NCI-H82 treated with DMSO at 0.1 percent for 48 hours (cell line): ENCODE measurements at regions not wholly inside any gene's neighbourhood (a gene's known extent, or its start where the extent isn't known, plus 50 kb on each side); places are given as distances from the start of the nearest gene placed in this dataset.
"Not testable (repeated sequence)": the region's sequence is repeated elsewhere in the genome, so short reads cannot be mapped to it uniquely, and the experiment has no call there.

Source experiments
- DNase-seq: peaks from one replicate; lab custom pipeline; 2025; ENCODE audit not compliant: unreplicated experiment; lab: John Stamatoyannopoulos, UW

DNA sequence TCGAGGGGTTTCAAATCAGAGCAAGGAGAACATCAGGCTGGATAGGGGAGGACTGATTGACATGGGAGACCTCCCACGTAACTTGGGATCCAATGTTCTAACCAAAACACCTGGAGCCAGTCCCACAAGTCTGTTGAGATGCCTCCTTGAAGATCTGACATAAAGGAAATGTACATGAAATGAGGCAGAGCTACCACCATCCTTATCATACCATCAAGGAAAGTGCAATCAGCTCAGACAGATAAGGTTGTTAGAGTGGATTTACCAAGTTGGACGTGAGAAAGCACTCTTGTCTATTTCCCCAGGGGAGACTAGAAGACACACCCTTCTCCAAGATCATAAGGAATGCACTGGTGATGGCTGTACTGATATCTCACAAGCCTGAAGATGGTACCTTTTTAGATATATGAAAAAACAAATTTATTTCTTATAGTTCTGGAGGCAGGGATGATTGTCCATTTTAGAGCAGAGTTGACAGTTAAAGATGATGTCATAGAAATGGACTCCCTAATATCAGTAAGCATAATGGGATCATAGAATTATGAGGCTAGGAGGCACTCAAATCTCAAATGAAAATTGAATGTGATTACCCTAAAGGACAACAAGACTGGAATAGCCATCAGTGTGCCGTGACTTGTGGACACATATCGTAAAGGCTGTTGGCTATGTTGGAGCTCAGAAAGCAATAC, 129.1 kb upstream of the RAB4A start:
- DNase-seq, result no peak

- no peak for DNase-seq
Observed at GRCh38 chr1:229142471-229142870, 128.4 kb upstream of the RAB4A start.

GRCh38 chr1:229146647-229147046, 124.3 kb upstream of the RAB4A start:
- DNase-seq, result no peak

- DNase-seq, result no peak
Observed at GRCh38 chr1:229147072-229147471, 123.8 kb upstream of the RAB4A start.

DNA sequence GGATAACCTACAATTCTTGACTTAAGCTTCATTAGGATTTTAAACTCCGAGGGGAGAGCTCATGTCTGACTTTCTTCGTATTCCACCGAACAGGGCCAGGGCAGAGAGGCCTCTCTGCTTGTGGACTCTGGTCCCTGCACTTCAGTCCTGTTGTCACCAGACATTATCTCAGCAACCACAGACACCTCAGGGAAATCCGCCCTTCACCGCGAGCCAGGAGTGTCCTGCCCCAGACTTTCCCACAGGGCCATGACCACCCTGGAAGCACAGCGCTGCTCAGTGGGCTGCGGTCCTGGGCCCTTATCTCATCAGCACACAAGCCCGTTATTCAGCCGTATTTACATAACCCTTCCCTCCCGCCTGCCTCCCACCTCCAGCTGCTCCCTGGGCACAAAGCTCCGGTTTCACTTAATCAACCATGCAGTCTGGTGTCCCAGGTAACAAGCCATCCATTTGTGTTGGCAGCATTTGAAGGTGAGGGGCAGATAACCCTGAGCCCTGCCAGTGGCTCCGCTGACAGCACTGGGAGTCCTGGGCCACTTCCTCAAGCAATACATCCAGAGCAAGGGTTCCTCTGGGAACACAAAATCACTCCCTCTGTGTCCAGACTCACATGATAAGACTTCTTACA, 122.8 kb upstream of the RAB4A start:
- DNase-seq, result peak; percentile 59

- no peak for DNase-seq
Observed at GRCh38 chr1:229148743-229149142, 122.2 kb upstream of the RAB4A start.

DNA sequence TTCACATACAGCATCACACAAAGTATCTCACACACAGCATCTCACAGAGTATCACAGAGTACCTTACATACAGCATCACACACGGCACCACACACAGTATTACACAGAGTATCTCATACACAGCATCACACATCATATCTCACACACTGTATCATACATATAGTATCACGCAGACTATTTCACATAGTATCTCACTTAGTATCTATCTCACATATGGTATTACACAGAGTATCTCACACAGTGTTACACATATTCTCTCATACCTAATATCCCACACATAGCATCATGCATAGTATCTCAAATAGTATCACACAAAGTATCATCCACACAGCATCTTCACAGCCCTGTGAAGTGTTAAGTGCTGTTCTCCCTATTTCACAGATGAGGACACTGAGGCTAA, 121.5 kb upstream of the RAB4A start:
- DNase-seq, result no peak

DNA sequence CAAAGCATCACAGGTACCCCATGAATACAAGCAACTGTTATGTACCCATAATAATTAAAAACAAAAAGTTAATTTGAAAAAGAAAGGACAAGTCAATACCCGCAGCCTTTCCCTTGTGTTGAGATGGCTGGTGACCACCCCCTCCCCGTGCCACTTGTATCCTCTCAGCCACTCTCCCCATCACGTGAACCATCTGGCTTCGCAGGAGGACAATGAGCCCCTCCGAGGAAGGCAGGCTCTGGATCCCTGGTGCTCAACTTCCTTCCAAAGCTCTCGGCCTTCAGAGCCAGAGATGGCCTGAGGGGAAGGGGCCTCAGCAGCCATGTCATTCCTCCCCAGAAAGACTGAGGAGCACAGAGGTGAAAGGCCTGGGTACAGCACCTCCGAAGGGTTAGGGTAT, 120.4 kb upstream of the RAB4A start:
- no peak for DNase-seq

- DNase-seq, result not testable (repeated sequence)
Observed at GRCh38 chr1:229151412-229151811, 119.5 kb upstream of the RAB4A start.

DNA sequence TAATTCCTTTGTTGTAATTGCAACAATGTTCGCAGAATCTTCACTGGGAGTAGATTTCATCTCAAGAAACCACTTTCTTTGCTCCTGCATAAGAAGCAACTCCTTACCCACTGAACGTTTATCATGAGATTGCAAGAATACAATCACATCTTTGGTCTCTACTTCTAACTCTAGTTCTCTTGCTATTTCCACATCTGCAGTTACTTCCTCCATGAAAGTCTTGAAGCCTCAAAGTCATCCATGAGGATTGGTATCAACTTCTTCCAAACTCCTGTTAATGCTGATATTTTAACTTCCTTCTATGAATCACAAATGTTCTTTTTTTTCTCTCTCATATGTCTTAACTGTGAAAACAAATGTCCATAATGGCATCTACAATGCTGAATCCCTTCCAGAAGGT, 118.6 kb upstream of the RAB4A start:
- DNase-seq, result no peak

DNA sequence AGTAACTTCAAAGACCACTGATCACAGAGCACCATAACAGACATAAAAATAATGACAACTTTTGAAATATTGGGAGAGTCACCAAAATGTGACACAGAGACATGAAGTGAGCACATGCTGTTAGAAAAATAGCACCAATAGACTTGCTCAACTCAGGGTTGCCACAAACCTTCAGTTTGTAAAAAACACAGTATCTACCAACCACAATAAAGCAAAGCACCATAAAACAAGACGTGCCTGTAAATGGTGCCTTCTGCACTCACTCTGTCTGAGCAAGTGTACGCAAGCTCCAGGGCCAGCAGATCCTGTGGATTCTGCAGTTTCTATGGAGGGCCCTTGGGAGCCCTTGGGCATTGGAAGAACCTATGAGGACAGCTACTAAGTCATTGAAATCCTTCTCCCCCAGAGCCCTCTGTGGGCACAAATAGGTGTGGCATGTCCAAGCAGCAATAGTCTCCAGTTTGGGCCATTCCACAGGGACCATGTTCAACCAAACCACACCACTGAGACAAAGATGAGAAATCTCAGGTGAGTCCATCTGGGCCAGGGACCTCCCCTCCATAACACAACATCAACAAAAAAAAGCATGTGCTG, 116.9 kb upstream of the RAB4A start:
- no peak for DNase-seq

GRCh38 chr1:229154811-229155210, 116.1 kb upstream of the RAB4A start:
- no peak for DNase-seq

DNA sequence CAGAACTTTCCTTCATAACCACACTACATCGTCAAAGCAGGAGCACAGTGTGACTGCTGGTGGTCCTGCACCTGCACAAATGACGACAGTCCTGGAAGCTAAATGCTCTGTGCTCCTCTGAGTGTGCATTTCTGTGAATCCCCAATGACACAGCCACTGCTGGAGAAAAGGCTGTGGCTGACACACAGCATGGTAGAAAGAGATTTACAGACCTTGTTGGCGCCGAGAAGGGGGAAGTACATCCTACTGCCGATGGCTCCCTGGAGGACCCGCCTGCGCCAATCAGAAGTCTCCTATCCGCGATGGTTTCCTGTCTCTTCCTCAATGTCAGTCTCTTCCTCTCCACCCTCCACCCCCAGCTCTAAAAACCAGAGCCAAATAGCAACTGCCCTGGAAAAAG, 115.4 kb upstream of the RAB4A start:
- DNase-seq, result no peak

- peak; percentile 23 for DNase-seq
Observed at GRCh38 chr1:229156872-229157271, 114.0 kb upstream of the RAB4A start.

GRCh38 chr1:229157480-229157879, 113.4 kb upstream of the RAB4A start:
- DNase-seq, result no peak

GRCh38 chr1:229158341-229158921, 112.5 kb upstream of the RAB4A start:
- DNase-seq, result no peak

GRCh38 chr1:229158927-229159326, 112.0 kb upstream of the RAB4A start:
- DNase-seq, result no peak

DNA sequence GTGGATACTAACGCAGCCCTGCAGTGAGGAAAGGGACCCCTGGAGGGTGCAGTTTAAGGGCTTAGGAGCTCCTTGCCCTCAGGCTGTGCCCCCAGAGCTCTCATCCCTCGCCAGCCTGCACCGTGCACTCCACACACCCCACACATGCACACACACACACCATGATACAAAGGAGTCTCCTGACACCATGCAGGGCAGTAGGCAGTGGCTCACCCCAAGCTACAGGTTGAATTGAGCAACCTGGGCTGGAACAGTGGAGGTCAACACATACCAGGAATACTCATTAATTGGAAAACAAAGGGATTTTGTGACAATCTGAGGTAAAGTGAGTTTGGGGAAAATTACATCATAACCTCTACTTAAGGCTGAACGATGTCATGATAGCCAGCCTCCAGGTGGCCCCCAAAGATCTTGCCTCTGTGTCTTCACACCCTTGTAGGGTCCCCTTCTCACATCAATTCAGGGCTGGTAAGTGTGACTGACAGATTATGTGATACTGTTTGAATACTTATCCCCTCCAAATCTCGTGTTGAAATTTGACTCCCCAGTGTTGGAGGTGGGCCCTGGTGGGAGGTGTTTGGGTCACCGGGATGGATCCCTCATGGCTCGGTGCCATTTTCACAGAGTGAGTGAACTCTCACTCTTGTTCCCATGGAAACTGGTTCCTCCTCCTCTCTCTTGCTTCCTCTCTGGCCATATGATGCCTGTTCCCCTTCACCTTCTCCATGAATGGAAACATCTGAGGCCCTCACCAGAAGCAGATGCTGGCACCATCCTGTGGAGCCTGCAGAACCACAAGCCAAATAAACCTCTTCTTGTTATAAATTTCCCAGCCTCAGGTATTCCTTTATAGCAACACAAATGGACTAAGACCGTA, 111.0 kb upstream of the RAB4A start:
- DNase-seq, result no peak

DNA sequence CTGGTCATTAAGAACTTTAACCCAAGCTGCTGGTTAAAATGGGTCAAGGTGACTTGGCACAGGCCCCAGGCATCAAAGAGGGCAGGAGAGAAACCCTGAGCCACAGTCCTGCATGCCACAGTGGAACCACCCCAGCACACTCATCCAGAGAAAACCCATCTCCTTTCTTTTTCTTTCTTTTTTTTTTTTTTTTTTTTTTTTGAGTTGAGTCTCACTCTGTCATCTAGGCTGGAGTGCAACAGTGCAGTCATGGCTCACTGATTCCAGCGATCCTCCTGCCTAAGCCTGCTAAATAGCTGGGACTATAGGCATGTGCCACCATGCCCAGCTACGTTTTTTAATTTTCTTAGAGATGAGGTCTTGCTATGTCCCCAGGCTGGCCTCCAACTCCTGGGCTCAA, 109.2 kb upstream of the RAB4A start:
- no peak for DNase-seq

GRCh38 chr1:229162825-229163515, 107.9 kb upstream of the RAB4A start:
- peak; percentile 63 for DNase-seq

GRCh38 chr1:229164348-229164747, 106.6 kb upstream of the RAB4A start:
- no peak for DNase-seq
